HepG2 (cell line): ENCODE measurements at regions not wholly inside any gene's neighbourhood (a gene's known extent, or its start where the extent isn't known, plus 50 kb on each side); places are given as distances from the start of the nearest gene placed in this dataset.

ENCODE experiments used
- ATAC-seq: fragments of 200-7000 bp; cut with Tn5 transposase; 3 replicates; pipeline ENCODE4 v1.9.1; 2020; ENCODE audit warnings: mild to moderate bottlenecking, moderate library complexity
- BruUV-seq: library from RNA; stranded (reverse); fragments of 400-500 nt; replicated peaks from 2 replicates; lab custom pipeline; 2021; lab: Mats Ljungman, UMichigan
- CTCF ChIA-PET: fragments of 300-600 bp; formaldehyde crosslinking; extraction: SDS; loops from one replicate; lab custom pipeline; 2021; ENCODE audit warnings: low total read pairs, inconsistent platforms, low intra/inter-chr PET ratio; lab: Yijun Ruan, JAX
- POLR2A ChIA-PET: fragments of 350-600 bp; sonication (Branson Sonifier 250); formaldehyde crosslinking; loops from one replicate; lab custom pipeline; 2020; ENCODE audit warnings: antibody characterized with exemption, inconsistent platforms; lab: Yijun Ruan, JAX
- DNase-seq: peaks from one replicate; pipeline ENCODE4 v3.0.0-alpha.2; 2015; ENCODE audit warnings: low spot score
- FAIRE-seq: peaks from 3 replicates; lab custom pipeline; 2011; peaks lifted over from hg19 to GRCh38; lab: Jason Lieb, UNC
- H2AFZ ChIP-seq: one replicate; pipeline ENCODE4 v1.6.1; 2011; ENCODE audit warnings: low read length, inconsistent platforms
- H3K27ac ChIP-seq: fragments of 300-600 bp; 3 replicates; pipeline ENCODE4 v1.8.0; 2011; ENCODE audit warnings: mixed run types, mild to moderate bottlenecking, mixed read lengths, low read length, inconsistent platforms; ENCODE audit not compliant: insufficient read depth; ENCODE audit errors: extremely low read length
- H3K27me3 ChIP-seq, 2 experiments: fragments of 200-600 bp in 1 of 2; 2 replicates in 1 of 2; 3 replicates in 1 of 2; pipeline versions ENCODE4 v1.6.0 to v1.8.0; 2011; ENCODE audit warnings: low read length in 2 of 2, mild to moderate bottlenecking in 2 of 2, moderate library complexity in 2 of 2, inconsistent platforms in 1 of 2; ENCODE audit not compliant: insufficient read depth in 2 of 2, control insufficient read depth in 1 of 2
- H3K36me3 ChIP-seq, 2 experiments: fragments of 200-600 bp in 1 of 2; replicated peaks in 1 of 2; 2 replicates in 1 of 2; 3 replicates in 1 of 2; pipeline versions ENCODE4 v1.5.1 to v1.8.0; 2011; ENCODE audit warnings: low read length in 2 of 2, inconsistent platforms in 1 of 2; ENCODE audit not compliant: insufficient read depth in 2 of 2, control insufficient read depth in 1 of 2
- H3K4me1 ChIP-seq: 2 replicates; pipeline ENCODE4 v1.5.1; 2012; ENCODE audit warnings: low read length, inconsistent platforms; ENCODE audit not compliant: insufficient read depth
- H3K4me2 ChIP-seq: 2 replicates; pipeline ENCODE4 v1.6.0; 2011; ENCODE audit warnings: low read depth, low read length, inconsistent platforms
- H3K4me3 ChIP-seq, 3 experiments: fragments of 200-600 bp in 1 of 3; sonication (generic), shearing (Covaris generic) in 1 of 3; replicated peaks in 1 of 3; 2 replicates each; pipeline ENCODE4 v1.5.1; 2011 to 2016; ENCODE audit warnings: low read length in 3 of 3, inconsistent platforms in 2 of 3, low read depth in 2 of 3, mild to moderate bottlenecking in 2 of 3, control low read depth in 1 of 3, mixed read lengths in 1 of 3; ENCODE audit not compliant: insufficient read depth in 1 of 3
- H3K79me2 ChIP-seq: one replicate; pipeline ENCODE4 v1.6.1; 2011; ENCODE audit warnings: low read length, inconsistent platforms; ENCODE audit not compliant: insufficient read depth
- H3K9ac ChIP-seq: 2 replicates; pipeline ENCODE4 v1.6.0; 2011; ENCODE audit warnings: mild to moderate bottlenecking, low read depth, low read length, inconsistent platforms; ENCODE audit not compliant: insufficient read depth
- H3K9me3 ChIP-seq: 2 replicates; pipeline ENCODE4 v1.5.1; 2012; ENCODE audit warnings: mild to moderate bottlenecking, low read length
- H4K20me1 ChIP-seq: 2 replicates; pipeline ENCODE4 v1.6.0; 2011; ENCODE audit warnings: inconsistent platforms, mild to moderate bottlenecking, low read length, moderate library complexity; ENCODE audit not compliant: insufficient read depth
- HHEX ChIP-seq: IDR thresholded peaks from 2 replicates; pipeline ENCODE4 v1.6.1; 2016; ENCODE audit warnings: control low read depth
- HNRNPL ChIP-seq: fragments of 200-400 bp; formaldehyde crosslinking; IDR thresholded peaks from 2 replicates; pipeline ENCODE4 v1.6.1; 2017; ENCODE audit warnings: mild to moderate bottlenecking, low read depth, low read length
- HOXD1 ChIP-seq: sonication (generic); formaldehyde crosslinking; IDR thresholded peaks from 2 replicates; pipeline ENCODE4 v1.5.0; 2020; ENCODE audit warnings: missing genetic modification reagents
- MATR3 ChIP-seq: sonication (generic); formaldehyde crosslinking; IDR thresholded peaks from 2 replicates; pipeline ENCODE4 v1.4.0; 2020; ENCODE audit warnings: missing genetic modification reagents
- SOX5 ChIP-seq: IDR thresholded peaks from 2 replicates; pipeline ENCODE4 v1.6.1; 2016; ENCODE audit warnings: borderline replicate concordance
- SP5 ChIP-seq: IDR thresholded peaks from 2 replicates; pipeline ENCODE4 v1.6.1; 2016; ENCODE audit warnings: low read depth, borderline replicate concordance
- ZNF207 ChIP-seq: fragments of 450-650 bp; IDR thresholded peaks from 2 replicates; pipeline ENCODE4 v1.6.1; 2016; ENCODE audit warnings: antibody characterized with exemption, borderline replicate concordance
- ZNF230 ChIP-seq: sonication (generic); formaldehyde crosslinking; IDR thresholded peaks from 2 replicates; pipeline ENCODE4 v1.4.0; 2020; ENCODE audit warnings: mild to moderate bottlenecking, missing genetic modification reagents
- ZNF280B ChIP-seq: sonication (generic); formaldehyde crosslinking; IDR thresholded peaks from 2 replicates; pipeline ENCODE4 v1.5.0; 2020; ENCODE audit warnings: missing genetic modification reagents, mild to moderate bottlenecking, borderline replicate concordance
- ZNF432 ChIP-seq: sonication (generic); formaldehyde crosslinking; IDR thresholded peaks from 2 replicates; pipeline ENCODE4 v1.5.0; 2020; ENCODE audit warnings: missing genetic modification reagents, mild to moderate bottlenecking, borderline replicate concordance
- ZNF564 ChIP-seq: sonication (generic); formaldehyde crosslinking; IDR thresholded peaks from 2 replicates; pipeline ENCODE4 v1.8.1; 2023; ENCODE audit warnings: mild to moderate bottlenecking, missing genetic modification reagents
- ZNF790 ChIP-seq: sonication (generic); formaldehyde crosslinking; IDR thresholded peaks from 2 replicates; pipeline ENCODE4 v1.8.0; 2022; ENCODE audit warnings: missing genetic modification reagents, mild to moderate bottlenecking, borderline replicate concordance
- WGBS: methylation state at CpG from one replicate; pipeline ENCODE4 v1.1.6; 2017; ENCODE audit warnings: low lambda C conversion rate; 5-methylcytosine and 5-hydroxymethylcytosine counted together
- in situ Hi-C: cut with HindIII; loops from 2 replicates; pipeline ENCODE4 v1.10.0; 2017; ENCODE audit warnings: low pct_unique_long_range_greater_than_20kb; ENCODE audit not compliant: extremely low pct_ligation_motif_present
- intact Hi-C: fragments of 100-400 bp; cut with micrococcal nuclease; formaldehyde crosslinking; loops from one replicate; pipeline ENCODE4 v1.10.0; 2022; ENCODE audit not compliant: unreplicated experiment
- TF ChIP-seq, protein P1 (sequence below): sonication (generic); formaldehyde crosslinking; IDR thresholded peaks from 2 replicates; pipeline ENCODE4 v1.5.0; 2020; ENCODE audit warnings: missing genetic modification reagents

DNA sequence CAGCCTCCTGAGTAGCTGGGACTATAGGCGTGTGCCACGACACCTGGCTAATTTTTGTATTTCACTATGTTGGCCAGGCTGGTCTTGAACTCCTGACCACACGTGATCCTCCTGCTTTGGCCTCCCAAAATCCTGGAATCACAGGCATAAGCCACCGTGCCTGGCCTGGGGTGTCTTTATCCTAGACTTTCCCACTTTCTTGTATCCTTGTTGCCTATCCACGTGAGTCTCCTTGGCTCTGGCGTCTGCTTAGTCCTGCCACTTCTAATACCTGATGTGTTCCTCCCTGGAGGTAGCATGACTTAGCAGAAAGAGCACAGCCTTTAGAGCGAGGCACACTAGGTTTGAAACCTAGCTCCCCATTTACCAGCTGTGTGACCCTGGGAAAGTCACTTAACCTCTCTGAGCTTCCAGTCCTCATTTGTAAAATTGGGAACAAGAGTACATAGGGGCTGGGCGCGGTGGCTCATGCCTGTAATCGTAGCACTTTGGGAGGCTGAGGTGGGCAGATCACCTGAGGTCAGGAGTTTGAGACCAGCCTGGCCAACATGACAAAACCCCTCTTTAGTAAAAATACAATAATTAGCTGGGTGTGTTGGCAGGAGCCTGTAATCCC is 344.6 kb downstream of the TYW1 start (continued):
- TF ChIP-seq SOX5 (CRISPR knock-in tag) (no peak), HOXD1 (CRISPR knock-in tag) (no peak), SP5 (CRISPR knock-in tag) (no peak)

GRCh38 chr7:67343114-67343513 is 346.5 kb downstream of the TYW1 start:
- intact Hi-C loops, result no loop called here
- CTCF ChIA-PET, result no interaction called here
- no peak for FAIRE-seq
- H3K9ac ChIP-seq, result no peak overlapping the region
- BruUV-seq, result no TSS peak
- H4K20me1 ChIP-seq, result no peaks in the 10 kb centered on the region
- POLR2A ChIA-PET, result no interaction called here
- no peaks in the 10 kb centered on the region for H3K4me1 ChIP-seq
- no peak overlapping the region for H3K4me2 ChIP-seq
- H3K27ac ChIP-seq, result no peak overlapping the region
- H3K79me2 ChIP-seq, result no peaks in the 10 kb centered on the region
- ATAC-seq, result no peak
- no peaks in the 10 kb centered on the region for H3K27me3 ChIP-seq
- no peaks in the 10 kb centered on the region; a peak in 1 of 5 replicates for H3K36me3 ChIP-seq
- in situ Hi-C loops, result no loop called here
- WGBS, result 97% methylated on average over 3 of the region's 3 CpGs
- no peak overlapping the region for H3K4me3 ChIP-seq
- TF ChIP-seq ZNF280B (CRISPR knock-in tag) (no peak), ZNF432 (CRISPR knock-in tag) (no peak), ZNF564 (no peak), HHEX (CRISPR knock-in tag) (no peak), MATR3 (CRISPR knock-in tag) (no peak), ZNF790 (CRISPR knock-in tag) (no peak), ZNF230 (no peak), ZNF207 (no peak), HNRNPL (no peak)
- TF ChIP-seq, protein P1, sequence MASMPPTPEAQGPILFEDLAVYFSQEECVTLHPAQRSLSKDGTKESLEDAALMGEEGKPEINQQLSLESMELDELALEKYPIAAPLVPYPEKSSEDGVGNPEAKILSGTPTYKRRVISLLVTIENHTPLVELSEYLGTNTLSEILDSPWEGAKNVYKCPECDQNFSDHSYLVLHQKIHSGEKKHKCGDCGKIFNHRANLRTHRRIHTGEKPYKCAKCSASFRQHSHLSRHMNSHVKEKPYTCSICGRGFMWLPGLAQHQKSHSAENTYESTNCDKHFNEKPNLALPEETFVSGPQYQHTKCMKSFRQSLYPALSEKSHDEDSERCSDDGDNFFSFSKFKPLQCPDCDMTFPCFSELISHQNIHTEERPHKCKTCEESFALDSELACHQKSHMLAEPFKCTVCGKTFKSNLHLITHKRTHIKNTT (CRISPR knock-in tag), result no peak
- no peak overlapping the region for H2AFZ ChIP-seq
- DNase-seq, result no peak
- H3K9me3 ChIP-seq, result peaks cover 10% of the 10 kb centered on the region; the same call in 1 of the 2 replicates
